ENCODE measurements at regions not wholly inside any gene's neighbourhood (a gene's known extent, or its start where the extent isn't known, plus 50 kb on each side); places are given as distances from the start of the nearest gene placed in this dataset.
"Not testable (repeated sequence)": the region's sequence is repeated elsewhere in the genome, so short reads cannot be mapped to it uniquely, and the experiment has no call there.

DNA sequence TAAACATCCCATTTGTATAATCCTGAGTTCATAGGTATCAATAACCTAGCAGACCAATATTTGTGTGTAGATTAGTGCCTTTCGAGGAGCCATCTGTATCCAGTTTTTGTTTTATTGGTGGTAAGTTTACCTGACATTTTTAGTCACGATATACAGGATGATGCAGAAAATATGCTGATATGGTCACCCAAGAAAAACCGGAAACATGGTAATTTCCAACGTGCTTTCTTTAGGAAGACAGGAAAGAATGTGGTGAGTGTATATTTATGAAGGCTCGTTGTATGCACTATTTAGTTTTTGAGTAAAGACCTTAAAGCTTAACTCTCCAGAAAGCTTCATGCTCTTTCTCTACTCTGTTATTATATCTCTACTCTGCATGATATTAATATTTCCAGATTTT is 180.2 kb upstream of the PHACTR1 start:
- no peak for FAIRE-seq

DNA sequence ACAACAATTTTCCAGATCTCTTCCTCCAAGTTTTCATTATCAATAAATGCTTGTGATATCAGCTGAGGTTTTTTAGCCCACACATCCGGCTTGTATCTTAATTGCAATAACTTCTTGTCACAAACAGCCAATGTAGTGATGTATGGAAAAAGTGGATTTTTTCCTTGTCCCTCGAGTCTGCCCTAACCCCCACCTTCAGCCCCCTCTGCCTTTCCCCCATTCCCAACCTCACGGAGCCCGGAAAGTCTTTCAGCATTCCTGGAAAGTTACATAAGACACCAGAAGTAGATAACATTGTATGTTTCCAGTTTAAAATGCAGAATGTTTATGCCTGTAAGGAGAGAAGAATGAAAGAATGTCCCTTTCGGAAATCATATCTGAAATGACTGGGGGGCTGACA is 179.2 kb upstream of the PHACTR1 start:
- no peak overlapping the region for H3K4me3 ChIP-seq (ENCODE audit: low read depth in 1 of 3, low read length in 3 of 3)
- 15 to 23% (median 22%) methylated on average over 5 of the region's 5 CpGs for WGBS, 3 donors
- no peak overlapping the region for H3K27ac ChIP-seq (ENCODE audit: low read depth in 1 of 3, low read length in 2 of 3)
- FAIRE-seq (no peak), DNase-seq (peak in 1 of 2 donors; percentile 33)
- no peaks in the 10 kb centered on the region for H3K27me3 ChIP-seq (ENCODE audit: control insufficient read depth in 3 of 3, insufficient read depth in 3 of 3, low read length in 3 of 3)
- H3K9me3 ChIP-seq (ENCODE audit: control insufficient read depth in 2 of 2, insufficient read depth in 1 of 2, low read depth in 1 of 2, low read length in 1 of 2): no peaks in the 10 kb centered on the region
- H3K36me3 ChIP-seq (ENCODE audit: control insufficient read depth in 3 of 3, insufficient read depth in 2 of 3, low read depth in 1 of 3, low read length in 3 of 3): no peaks in the 10 kb centered on the region
- H3K4me1 ChIP-seq (ENCODE audit: control insufficient read depth in 3 of 3, insufficient read depth in 2 of 3, low read depth in 1 of 3, low read length in 2 of 3): peaks cover 0 to 23% (median 0%) of the 10 kb centered on the region in 3 donors

More for the DNA sequence above, 180.2 kb upstream of the PHACTR1 start:
- WGBS, 3 donors: 74 to 87% (median 84%) methylated on average over 5 of the region's 5 CpGs
- no peak overlapping the region for H3K27ac ChIP-seq (ENCODE audit: low read depth in 1 of 3, low read length in 2 of 3)
- no peak for DNase-seq
- H3K36me3 ChIP-seq (ENCODE audit: control insufficient read depth in 3 of 3, insufficient read depth in 2 of 3, low read depth in 1 of 3, low read length in 3 of 3): no peaks in the 10 kb centered on the region
- H3K9me3 ChIP-seq (ENCODE audit: control insufficient read depth in 2 of 2, insufficient read depth in 1 of 2, low read depth in 1 of 2, low read length in 1 of 2): no peaks in the 10 kb centered on the region
- peaks cover 0 to 23% (median 0%) of the 10 kb centered on the region in 3 donors for H3K4me1 ChIP-seq (ENCODE audit: control insufficient read depth in 3 of 3, insufficient read depth in 2 of 3, low read depth in 1 of 3, low read length in 2 of 3)
- H3K27me3 ChIP-seq (ENCODE audit: control insufficient read depth in 3 of 3, insufficient read depth in 3 of 3, low read length in 3 of 3): no peaks in the 10 kb centered on the region
- no peak overlapping the region for H3K4me3 ChIP-seq (ENCODE audit: low read depth in 1 of 3, low read length in 3 of 3)

DNA sequence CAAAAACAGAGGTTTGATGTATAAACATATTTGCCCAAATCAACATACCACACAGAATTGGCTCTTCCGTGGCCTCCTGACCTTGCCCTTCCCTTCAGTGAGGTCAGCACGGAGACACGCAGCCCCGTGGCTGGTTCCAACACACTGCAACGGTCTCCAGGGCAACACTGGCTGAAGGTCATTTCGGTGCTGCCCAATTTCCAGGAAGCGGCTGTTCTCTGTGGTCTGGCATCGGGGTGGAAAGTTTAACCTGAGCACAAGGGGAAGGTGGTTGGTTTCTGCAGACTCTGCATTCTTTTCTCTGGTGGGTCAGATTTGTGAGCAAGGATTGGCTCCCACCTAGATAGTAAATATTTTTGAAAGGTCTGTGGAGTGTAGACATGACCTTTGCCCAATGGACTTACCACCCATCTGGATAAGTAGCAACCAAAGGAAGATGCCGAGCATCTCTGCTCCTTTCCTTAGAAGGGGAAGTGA is 177.6 kb upstream of the PHACTR1 start:
- H3K36me3 ChIP-seq (ENCODE audit: control insufficient read depth in 3 of 3, insufficient read depth in 2 of 3, low read depth in 1 of 3, low read length in 3 of 3): no peaks in the 10 kb centered on the region
- FAIRE-seq (no peak), DNase-seq (peak; percentile 39 to 75)
- no peak overlapping the region for H3K4me3 ChIP-seq (ENCODE audit: low read depth in 1 of 3, low read length in 3 of 3)
- H3K9me3 ChIP-seq (ENCODE audit: control insufficient read depth in 2 of 2, insufficient read depth in 1 of 2, low read depth in 1 of 2, low read length in 1 of 2): no peaks in the 10 kb centered on the region
- no peaks in the 10 kb centered on the region for H3K27me3 ChIP-seq (ENCODE audit: control insufficient read depth in 3 of 3, insufficient read depth in 3 of 3, low read length in 3 of 3)
- WGBS, 3 donors: 21 to 33% (median 26%) methylated on average over 9 of the region's 9 CpGs
- H3K27ac ChIP-seq (ENCODE audit: low read depth in 1 of 3, low read length in 2 of 3): no peak overlapping the region
- peaks cover 0 to 25% (median 0%) of the 10 kb centered on the region in 3 donors for H3K4me1 ChIP-seq (ENCODE audit: control insufficient read depth in 3 of 3, insufficient read depth in 2 of 3, low read depth in 1 of 3, low read length in 2 of 3)

DNA sequence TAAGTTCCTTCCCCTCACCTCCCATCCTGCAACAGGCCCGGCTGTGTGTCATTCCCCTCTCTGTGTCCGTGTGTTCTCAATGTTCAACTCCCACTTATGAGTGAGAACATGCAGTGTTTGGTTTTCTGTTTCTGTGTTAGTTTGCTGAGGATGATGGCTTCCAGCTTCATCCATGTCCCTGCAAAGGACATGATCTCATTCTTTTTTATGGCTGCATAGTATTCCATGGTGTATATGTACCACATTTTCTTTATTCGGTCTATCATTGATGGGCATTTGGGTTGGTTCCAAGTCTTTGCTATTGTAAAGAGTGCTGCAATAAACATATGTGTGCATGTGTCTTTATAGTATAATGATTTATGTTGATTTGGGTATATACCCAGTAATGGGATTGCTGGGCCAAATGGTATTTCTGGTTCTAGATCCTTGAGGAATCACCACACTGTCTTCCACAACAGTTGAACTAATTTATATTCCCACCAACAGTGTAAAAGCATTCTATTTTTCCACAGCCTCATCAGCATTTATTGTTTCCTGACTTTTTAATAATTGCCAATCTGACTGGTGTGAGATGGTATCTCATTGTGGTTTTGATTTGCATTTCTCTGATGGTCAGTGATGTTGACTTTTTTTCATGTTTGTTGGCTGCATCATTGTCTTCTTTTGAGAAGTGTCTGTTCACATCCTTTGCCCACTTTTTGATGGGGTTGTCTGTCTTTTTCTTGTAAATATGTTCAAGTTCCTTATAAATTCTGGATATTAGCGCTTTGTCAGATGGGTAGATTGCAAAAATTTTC is 174.1 kb upstream of the PHACTR1 start:
- not testable (repeated sequence) for H3K27me3 ChIP-seq (ENCODE audit: control insufficient read depth in 3 of 3, insufficient read depth in 3 of 3, low read length in 3 of 3); H3K4me3 ChIP-seq (ENCODE audit: low read depth in 1 of 3, low read length in 3 of 3); H3K36me3 ChIP-seq (ENCODE audit: control insufficient read depth in 3 of 3, insufficient read depth in 2 of 3, low read depth in 1 of 3, low read length in 3 of 3); H3K9me3 ChIP-seq (ENCODE audit: control insufficient read depth in 2 of 2, insufficient read depth in 1 of 2, low read depth in 1 of 2, low read length in 1 of 2); FAIRE-seq; DNase-seq; H3K27ac ChIP-seq (ENCODE audit: low read depth in 1 of 3, low read length in 2 of 3)
- H3K4me1 ChIP-seq (ENCODE audit: control insufficient read depth in 3 of 3, insufficient read depth in 2 of 3, low read depth in 1 of 3, low read length in 2 of 3): peaks cover 2 to 44% (median 7%) of the 10 kb centered on the region in 3 donors
- WGBS, 3 donors: 84 to 94% (median 91%) methylated on average over 4 of the region's 4 CpGs

DNA sequence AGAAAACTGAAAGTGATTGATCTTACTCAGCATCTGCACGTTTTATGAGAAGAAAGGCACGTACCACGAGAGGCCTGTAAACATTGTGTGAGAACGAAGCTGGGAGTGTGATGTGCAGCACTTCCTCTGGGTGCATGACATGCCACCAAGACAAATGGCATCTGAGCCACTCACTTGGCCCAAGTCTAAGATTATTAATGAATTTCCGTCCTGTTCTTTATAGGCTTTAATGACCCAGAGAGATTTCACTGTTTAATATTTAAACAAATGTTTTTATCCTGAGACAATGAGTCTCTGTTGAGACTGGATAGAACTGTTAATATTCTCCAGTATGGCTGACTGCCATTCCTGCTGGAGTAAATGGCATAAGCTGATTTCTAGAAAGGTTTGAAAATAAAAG is 172.6 kb upstream of the PHACTR1 start:
- H3K36me3 ChIP-seq (ENCODE audit: control insufficient read depth in 3 of 3, insufficient read depth in 2 of 3, low read depth in 1 of 3, low read length in 3 of 3): no peaks in the 10 kb centered on the region
- 4 to 25% (median 23%) methylated on average over 5 of the region's 5 CpGs for WGBS, 3 donors
- peak overlapping the region in 2 of 3 donors; percentile 9 to 72 for H3K27ac ChIP-seq (ENCODE audit: low read depth in 1 of 3, low read length in 2 of 3)
- H3K9me3 ChIP-seq (ENCODE audit: control insufficient read depth in 2 of 2, insufficient read depth in 1 of 2, low read depth in 1 of 2, low read length in 1 of 2): no peaks in the 10 kb centered on the region
- H3K4me1 ChIP-seq (ENCODE audit: control insufficient read depth in 3 of 3, insufficient read depth in 2 of 3, low read depth in 1 of 3, low read length in 2 of 3): peaks cover 2 to 29% (median 7%) of the 10 kb centered on the region in 3 donors
- DNase-seq (peak; percentile 67 to 76), FAIRE-seq (no peak)
- no peaks in the 10 kb centered on the region for H3K27me3 ChIP-seq (ENCODE audit: control insufficient read depth in 3 of 3, insufficient read depth in 3 of 3, low read length in 3 of 3)
- H3K4me3 ChIP-seq (ENCODE audit: low read depth in 1 of 3, low read length in 3 of 3): no peak overlapping the region

DNA sequence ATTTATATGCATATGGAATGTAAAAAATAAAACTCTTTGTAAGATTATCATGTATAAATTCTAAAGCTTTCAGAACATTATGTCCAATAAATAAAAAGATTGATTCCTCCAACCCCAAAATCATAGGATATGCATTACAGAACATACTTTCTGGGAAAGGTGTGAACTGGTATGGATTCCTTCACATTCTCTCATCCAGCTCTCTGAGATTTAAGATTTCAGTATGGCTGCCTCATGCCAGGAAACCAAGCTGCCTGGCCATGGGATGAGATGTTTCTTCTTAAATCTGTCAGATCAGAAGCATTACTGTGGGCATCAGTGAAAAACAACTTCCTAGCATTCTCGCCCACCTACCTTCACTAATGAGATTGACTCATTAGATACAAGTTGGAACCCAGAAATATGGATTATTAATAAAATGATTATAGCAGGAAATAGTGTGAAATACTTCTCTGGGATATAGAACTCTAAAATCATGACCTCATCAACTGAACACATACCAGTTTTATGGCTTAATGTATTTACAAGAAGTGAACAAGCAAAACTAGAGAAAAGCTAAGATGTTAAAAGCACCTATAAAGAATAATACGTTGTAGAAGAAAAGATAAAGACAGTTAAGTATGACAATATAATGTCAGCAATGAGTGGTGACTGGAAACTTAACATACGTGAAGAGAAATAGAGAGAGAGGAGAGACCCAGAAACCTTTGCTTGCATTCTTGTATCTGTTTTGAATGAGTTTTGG is 171.6 kb upstream of the PHACTR1 start:
- peaks cover 2 to 24% (median 7%) of the 10 kb centered on the region in 3 donors for H3K4me1 ChIP-seq (ENCODE audit: control insufficient read depth in 3 of 3, insufficient read depth in 2 of 3, low read depth in 1 of 3, low read length in 2 of 3)
- peak overlapping the region in 1 of 3 donors; percentile 72 for H3K27ac ChIP-seq (ENCODE audit: low read depth in 1 of 3, low read length in 2 of 3)
- WGBS, 3 donors: 28 to 60% (median 55%) methylated on average over 3 of the region's 3 CpGs
- no peaks in the 10 kb centered on the region for H3K36me3 ChIP-seq (ENCODE audit: control insufficient read depth in 3 of 3, insufficient read depth in 2 of 3, low read depth in 1 of 3, low read length in 3 of 3)
- H3K27me3 ChIP-seq (ENCODE audit: control insufficient read depth in 3 of 3, insufficient read depth in 3 of 3, low read length in 3 of 3): no peaks in the 10 kb centered on the region
- no peak for FAIRE-seq
- peak in 1 of 2 donors; percentile 43 for DNase-seq
- H3K9me3 ChIP-seq (ENCODE audit: control insufficient read depth in 2 of 2, insufficient read depth in 1 of 2, low read depth in 1 of 2, low read length in 1 of 2): no peaks in the 10 kb centered on the region
- no peak overlapping the region for H3K4me3 ChIP-seq (ENCODE audit: low read depth in 1 of 3, low read length in 3 of 3)

DNA sequence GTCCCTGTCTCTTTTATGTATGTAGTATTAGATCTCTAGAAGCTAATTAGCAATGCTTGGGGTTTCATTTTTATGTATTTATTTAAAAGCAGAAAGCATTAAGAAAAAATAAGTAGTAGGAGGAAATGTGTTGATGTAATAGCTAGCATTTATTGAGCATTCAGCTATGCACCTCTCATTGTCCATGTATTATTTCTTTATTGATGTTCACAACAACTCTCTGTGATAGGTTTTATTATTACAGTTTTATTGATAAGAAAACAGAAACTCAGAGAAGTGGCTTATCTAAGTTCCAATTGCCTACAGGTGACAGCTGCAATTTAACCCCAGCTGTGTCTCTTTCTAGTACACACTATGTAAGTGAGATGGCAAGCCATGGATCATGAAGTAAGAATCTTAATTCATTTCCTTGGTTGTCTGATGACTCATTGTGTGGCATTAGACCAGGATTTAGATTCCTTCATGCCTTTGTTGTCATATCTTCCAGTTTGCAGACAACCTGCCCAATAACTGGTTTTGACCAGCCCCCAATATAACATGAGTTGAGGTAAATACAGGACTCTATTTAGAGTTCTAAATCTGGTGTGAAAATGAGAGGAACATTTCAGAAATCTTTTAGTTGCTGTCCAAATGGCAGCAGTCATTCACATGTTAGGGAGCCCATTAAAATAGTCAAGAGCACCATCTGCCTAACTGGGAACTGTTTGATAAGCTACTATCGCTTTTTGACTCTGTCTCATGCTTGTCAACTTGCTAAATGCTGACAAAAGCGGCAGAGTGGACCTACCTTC is 170.8 kb upstream of the PHACTR1 start:
- Histone ChIP-seq H3K36me3 (ENCODE audit: control insufficient read depth in 3 of 3, insufficient read depth in 2 of 3, low read depth in 1 of 3, low read length in 3 of 3) (no peaks in the 10 kb centered on the region), H3K27me3 (ENCODE audit: control insufficient read depth in 3 of 3, insufficient read depth in 3 of 3, low read length in 3 of 3) (no peaks in the 10 kb centered on the region), H3K27ac (ENCODE audit: low read depth in 1 of 3, low read length in 2 of 3) (peak overlapping the region in 1 of 3 donors; percentile 43), H3K9me3 (ENCODE audit: control insufficient read depth in 2 of 2, insufficient read depth in 1 of 2, low read depth in 1 of 2, low read length in 1 of 2) (no peaks in the 10 kb centered on the region), H3K4me1 (ENCODE audit: control insufficient read depth in 3 of 3, insufficient read depth in 2 of 3, low read depth in 1 of 3, low read length in 2 of 3) (peaks cover 2 to 24% (median 7%) of the 10 kb centered on the region in 3 donors), H3K4me3 (ENCODE audit: low read depth in 1 of 3, low read length in 3 of 3) (no peak overlapping the region)
- peak; percentile 61 to 71 for DNase-seq
- FAIRE-seq: no peak
- 20 to 55% (median 23%) methylated on average over 2 of the region's 2 CpGs for WGBS, 3 donors

Measured in small intestine (tissue), 7 donors.